GM19328 (cell line): ENCODE measurements at regions not wholly inside any gene's neighbourhood (a gene's known extent, or its start where the extent isn't known, plus 50 kb on each side); places are given as distances from the start of the nearest gene placed in this dataset.

ENCODE experiments used
- ATAC-seq: cut with Tn5 transposase; IDR thresholded peaks from one replicate; pipeline ENCODE4 v1.9.1; 2021; ENCODE audit warnings: mild to moderate bottlenecking, moderate library complexity; ENCODE audit not compliant: unreplicated experiment

GRCh38 chr1:201740086-201740541, 88.8 kb upstream of the IPO9 start:
- ATAC-seq = no peak

GRCh38 chr1:201740670-201741111, 88.3 kb upstream of the IPO9 start:
- no peak for ATAC-seq

GRCh38 chr1:201741763-201742342, 87.1 kb upstream of the IPO9 start:
- ATAC-seq = no peak

DNA sequence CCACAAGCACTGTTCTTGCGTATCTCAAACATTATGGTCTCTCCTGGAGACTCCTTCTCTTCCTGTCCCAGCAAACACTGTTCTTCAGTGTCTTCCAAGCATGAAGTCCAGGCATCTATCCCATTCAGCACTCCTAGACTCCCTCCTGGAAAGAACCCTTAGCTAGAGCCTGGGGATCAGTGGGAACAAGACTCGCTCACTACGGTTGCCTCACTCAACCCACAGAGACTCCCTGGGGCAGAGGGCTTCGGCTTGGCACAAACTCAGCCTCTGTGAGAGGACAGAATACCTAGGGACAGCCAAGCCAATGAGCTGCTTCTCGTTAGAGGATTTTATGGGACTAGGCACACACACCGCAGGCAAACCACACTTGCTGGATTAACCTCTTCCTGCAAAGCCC, 86.5 kb upstream of the IPO9 start:
- no peak for ATAC-seq

DNA sequence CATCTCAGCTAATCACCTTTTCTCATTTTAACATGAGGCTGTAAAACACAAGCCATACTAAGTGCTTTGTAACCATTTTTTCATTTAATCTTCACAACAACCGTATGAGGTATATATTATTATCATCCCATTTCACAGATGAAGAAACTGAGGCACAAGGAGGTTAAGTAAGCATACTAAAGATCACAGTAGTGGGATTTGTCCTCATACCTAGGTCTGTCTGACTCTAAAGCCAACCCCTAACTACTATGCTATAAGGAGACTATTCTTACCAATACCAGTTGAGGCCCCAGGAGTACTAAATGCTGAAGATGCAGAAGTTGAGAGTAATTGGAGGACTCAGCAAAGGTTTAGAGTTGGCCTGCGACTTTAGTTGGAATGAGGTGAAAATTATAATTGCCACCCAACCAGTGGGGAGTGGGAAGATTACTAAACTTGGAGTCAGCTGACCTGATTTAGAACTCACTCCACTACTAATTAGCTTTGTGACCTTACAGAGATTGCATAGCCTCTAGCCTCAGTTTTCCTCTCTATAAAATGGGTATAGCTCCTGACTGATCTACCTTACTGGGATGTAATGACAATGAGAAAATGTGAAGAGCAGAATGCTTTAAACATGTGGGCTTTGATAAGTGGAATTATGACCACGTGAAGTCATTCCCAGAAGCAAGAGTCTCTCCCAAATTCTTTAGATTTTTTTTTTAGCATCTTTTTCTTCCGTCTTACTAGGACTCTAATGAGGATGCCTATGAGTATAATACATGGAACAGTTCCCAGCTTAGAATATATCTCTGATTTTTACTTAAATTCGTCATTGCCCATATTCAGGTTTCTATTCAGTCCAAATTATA, 85.8 kb upstream of the IPO9 start:
- no peak for ATAC-seq

GRCh38 chr1:201745023-201745422, 83.9 kb upstream of the IPO9 start:
- ATAC-seq = no peak

GRCh38 chr1:201746156-201746555, 82.8 kb upstream of the IPO9 start:
- ATAC-seq = no peak

- no peak for ATAC-seq
These were observed 81.7 kb upstream of the IPO9 start for GRCh38 chr1:201747261-201747660.

GRCh38 chr1:201748335-201748734, 80.6 kb upstream of the IPO9 start:
- no peak for ATAC-seq

- no peak for ATAC-seq
These were observed 79.8 kb upstream of the IPO9 start for GRCh38 chr1:201749059-201749690.

DNA sequence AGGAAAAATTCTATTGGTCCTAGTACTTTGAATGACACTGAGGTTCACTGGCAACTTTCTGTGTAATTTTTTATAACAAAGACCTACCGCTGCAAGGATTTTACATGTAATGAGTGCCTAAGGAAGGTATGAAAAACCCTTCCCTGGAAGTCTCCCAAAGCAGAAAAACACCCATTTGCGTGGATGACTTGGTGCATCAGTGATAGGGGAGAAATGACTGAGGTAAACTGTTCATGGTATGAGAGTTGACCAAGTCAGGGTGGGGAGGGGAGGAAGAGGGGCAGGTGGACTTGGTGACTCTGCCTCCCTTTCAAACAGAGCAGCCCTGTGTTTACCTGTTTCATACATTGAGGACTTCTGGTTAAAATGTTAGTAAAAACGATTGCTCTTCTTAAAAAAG, 78.8 kb upstream of the IPO9 start:
- no peak for ATAC-seq

GRCh38 chr1:201750934-201751333, 78.0 kb upstream of the IPO9 start:
- ATAC-seq = no peak

- no peak for ATAC-seq
These were observed 77.1 kb upstream of the IPO9 start for GRCh38 chr1:201751872-201752271.

DNA sequence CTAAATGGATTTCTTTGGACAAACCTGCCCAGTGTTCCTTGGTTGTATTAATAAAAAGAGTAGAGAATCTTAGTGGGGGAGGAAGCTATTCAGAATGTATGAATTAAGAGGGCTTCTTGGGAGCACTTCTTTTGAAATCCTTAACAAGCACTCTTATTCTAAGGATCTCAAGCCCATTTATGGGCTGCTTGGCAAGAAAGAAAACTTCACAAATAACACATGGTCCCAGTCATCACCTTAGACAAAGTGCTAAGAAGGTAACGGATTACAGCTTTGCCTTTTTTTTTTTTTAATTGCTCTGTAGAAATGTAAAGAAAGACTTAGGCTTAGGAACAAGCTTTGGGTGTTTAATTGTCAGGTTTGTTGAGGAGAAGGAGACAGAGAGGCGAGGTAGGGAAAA, 76.6 kb upstream of the IPO9 start:
- ATAC-seq = no peak

DNA sequence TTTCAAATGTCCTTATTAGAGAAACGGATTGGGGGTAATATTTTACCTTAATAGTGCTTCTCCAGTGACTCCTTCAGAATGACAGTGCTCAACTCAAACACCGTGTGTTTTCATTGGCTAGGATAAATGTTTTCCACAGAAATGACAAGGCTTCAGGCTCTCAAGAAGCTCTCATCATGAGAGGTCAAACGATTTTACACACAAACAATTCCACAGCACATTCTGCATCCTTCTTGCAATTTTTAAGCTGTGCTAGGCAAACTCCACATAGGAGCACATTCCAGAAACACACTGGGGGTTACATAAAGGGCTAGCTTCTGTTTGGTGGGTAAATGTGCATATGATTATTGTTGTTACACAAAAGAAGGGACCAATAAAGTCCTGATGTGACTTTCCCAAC, 75.5 kb upstream of the IPO9 start:
- no peak for ATAC-seq

GRCh38 chr1:201754353-201754752, 74.6 kb upstream of the IPO9 start:
- ATAC-seq = no peak

DNA sequence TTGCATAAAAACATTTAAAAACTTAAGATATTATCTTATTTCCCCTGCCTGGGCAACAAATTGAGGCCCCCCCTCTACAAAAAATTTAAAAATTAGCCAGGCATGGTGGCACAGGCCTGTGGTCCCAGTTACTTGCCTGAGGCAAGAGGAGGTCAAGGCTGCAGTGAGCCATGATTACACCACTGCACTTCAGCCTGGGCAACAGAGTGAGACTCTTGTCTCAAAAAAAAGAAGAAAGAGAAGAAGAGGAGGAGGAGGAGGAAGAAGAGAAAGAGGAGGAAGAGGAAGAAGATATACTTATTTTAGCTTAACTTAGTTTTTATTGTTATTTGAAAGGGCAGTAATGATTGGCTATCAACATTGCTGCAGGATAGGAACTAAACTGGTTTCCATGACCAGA, 73.8 kb upstream of the IPO9 start:
- no peak for ATAC-seq

GRCh38 chr1:201756406-201756805, 72.6 kb upstream of the IPO9 start:
- no peak for ATAC-seq

GRCh38 chr1:201758499-201759050, 70.4 kb upstream of the IPO9 start:
- no peak for ATAC-seq

DNA sequence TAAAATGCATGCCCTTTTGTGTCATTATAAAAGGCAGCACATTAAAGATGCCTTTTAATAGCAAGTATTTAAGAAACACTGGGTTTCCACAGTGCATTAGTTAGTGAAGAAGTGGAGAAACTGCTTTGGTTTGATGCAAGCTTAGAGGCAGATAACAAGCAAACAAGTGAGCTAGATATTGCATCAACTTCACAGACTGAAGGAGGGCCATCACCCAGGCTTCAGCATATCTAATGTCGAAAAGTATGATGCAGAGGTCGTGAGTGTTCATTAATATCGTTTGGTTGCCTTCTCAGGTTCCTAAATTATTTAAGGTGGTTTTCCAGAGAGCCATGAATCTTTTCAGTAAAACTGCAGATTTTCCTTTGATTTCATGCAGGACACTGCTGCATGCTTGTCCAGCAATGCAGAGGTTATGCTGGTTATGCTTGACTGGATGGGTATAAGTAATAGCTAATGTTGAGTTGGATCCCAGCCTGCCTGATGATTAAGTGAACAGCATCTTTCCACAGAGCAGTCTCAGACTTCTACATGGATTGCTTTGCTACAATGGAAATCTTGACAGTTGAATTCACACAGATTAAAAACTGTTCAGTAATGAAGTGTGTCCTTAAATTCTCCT, 69.7 kb upstream of the IPO9 start:
- ATAC-seq = no peak

DNA sequence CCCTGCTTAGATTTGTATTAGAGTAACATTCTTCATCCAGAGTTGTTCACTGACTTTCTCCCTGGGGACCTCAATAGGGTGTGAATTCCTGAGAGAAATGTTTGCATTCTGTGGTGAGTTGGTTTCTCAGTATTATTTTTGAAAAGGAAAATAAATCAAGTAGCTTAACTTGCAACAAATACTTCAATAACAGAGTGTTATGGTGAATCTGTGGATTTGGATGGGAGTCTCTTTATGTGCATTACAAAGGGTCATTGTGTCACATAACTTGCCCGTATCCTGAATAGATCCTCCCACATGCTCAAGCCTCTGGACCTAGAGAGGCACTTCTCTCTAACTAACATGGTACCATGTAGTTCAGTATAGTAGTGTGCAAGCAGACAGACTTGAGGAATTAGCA, 68.4 kb upstream of the IPO9 start:
- no peak for ATAC-seq
